GM23338 (cell line): ENCODE measurements at regions not wholly inside any gene's neighbourhood (a gene's known extent, or its start where the extent isn't known, plus 50 kb on each side); places are given as distances from the start of the nearest gene placed in this dataset.

ENCODE experiments used
- ATAC-seq: fragments of 200-7000 bp; cut with Tn5 transposase; 3 replicates; pipeline ENCODE4 v1.9.1; 2020
- DNase-seq: peaks from one replicate; pipeline ENCODE4 v3.0.0-alpha.2; 2015; ENCODE audit warnings: low spot score
- H2AFZ ChIP-seq: fragments of 200-600 bp; sonication (generic); 2 replicates; pipeline ENCODE4 v1.8.0; 2016; ENCODE audit warnings: antibody characterized with exemption, mild to moderate bottlenecking, moderate library complexity
- H3F3A ChIP-seq: fragments of 200-600 bp; sonication (generic); replicated peaks from 2 replicates; pipeline ENCODE4 v1.8.0; 2017; ENCODE audit warnings: antibody characterized with exemption, mixed run types, low read depth
- H3K27ac ChIP-seq: fragments of 200-600 bp; sonication (generic); 2 replicates; pipeline ENCODE4 v1.6.1; 2016; ENCODE audit warnings: low read depth
- H3K27me3 ChIP-seq: fragments of 200-600 bp; sonication (generic); 2 replicates; pipeline ENCODE4 v1.8.0; 2016; ENCODE audit warnings: mild to moderate bottlenecking, mixed run types, moderate library complexity; ENCODE audit not compliant: insufficient read depth
- H3K36me3 ChIP-seq: fragments of 200-600 bp; sonication (generic); 2 replicates; pipeline ENCODE4 v1.8.0; 2016; ENCODE audit warnings: mild to moderate bottlenecking; ENCODE audit not compliant: insufficient read depth
- H3K4me1 ChIP-seq: fragments of 200-600 bp; sonication (generic); 2 replicates; pipeline ENCODE4 v1.8.0; 2016; ENCODE audit warnings: mild to moderate bottlenecking, moderate library complexity; ENCODE audit not compliant: insufficient read depth
- H3K4me2 ChIP-seq: fragments of 200-600 bp; sonication (generic); 2 replicates; pipeline ENCODE4 v1.7.1; 2017; ENCODE audit warnings: mixed run types
- H3K4me3 ChIP-seq: fragments of 200-600 bp; sonication (generic); 2 replicates; pipeline ENCODE4 v1.6.1; 2016; ENCODE audit warnings: mixed run types
- H3K79me2 ChIP-seq: fragments of 200-600 bp; sonication (generic); replicated peaks from 2 replicates; pipeline ENCODE4 v1.8.0; 2017; ENCODE audit warnings: mild to moderate bottlenecking; ENCODE audit not compliant: insufficient read depth
- H3K9me2 ChIP-seq: fragments of 200-600 bp; sonication (generic); 2 replicates; pipeline ENCODE4 v1.8.0; 2017; ENCODE audit not compliant: insufficient read depth
- H4K20me1 ChIP-seq: fragments of 200-600 bp; sonication (generic); replicated peaks from 2 replicates; pipeline ENCODE4 v1.8.0; 2017; ENCODE audit warnings: mild to moderate bottlenecking; ENCODE audit not compliant: insufficient read depth
- H3K27ac Mint-ChIP-seq: 2 replicates; pipeline ENCODE4 v1.8.0; 2020; ENCODE audit warnings: inconsistent platforms, mild to moderate bottlenecking, moderate library complexity, mixed read lengths
- H3K27me3 Mint-ChIP-seq: 3 replicates; pipeline ENCODE4 v1.8.0; 2022; ENCODE audit warnings: low read depth, mild to moderate bottlenecking, moderate library complexity, mixed read lengths, inconsistent platforms; ENCODE audit not compliant: insufficient read depth, poor library complexity
- H3K36me3 Mint-ChIP-seq: 3 replicates; pipeline ENCODE4 v1.8.0; 2021; ENCODE audit warnings: low read depth, mild to moderate bottlenecking, inconsistent platforms, moderate library complexity, mixed read lengths
- H3K4me1 Mint-ChIP-seq: 3 replicates; pipeline ENCODE4 v1.8.0; 2020; ENCODE audit warnings: mild to moderate bottlenecking, inconsistent platforms, mixed read lengths
- H3K4me3 Mint-ChIP-seq: 3 replicates; pipeline ENCODE4 v1.8.0; 2021; ENCODE audit warnings: moderate library complexity, mild to moderate bottlenecking, inconsistent platforms, mixed read lengths
- H3K9me3 Mint-ChIP-seq: 3 replicates; pipeline ENCODE4 v1.8.0; 2020; ENCODE audit warnings: moderate library complexity, mild to moderate bottlenecking, inconsistent platforms, mixed read lengths
- CREB1 ChIP-seq: fragments of 250-450 bp; sonication (Bioruptor Pico); IDR thresholded peaks from 2 replicates; pipeline ENCODE4 v1.5.0; 2020; ENCODE audit warnings: low read depth, mild to moderate bottlenecking, moderate library complexity
- EZH2 ChIP-seq: fragments of 200-600 bp; sonication (generic); IDR thresholded peaks from one replicate; pipeline ENCODE4 v1.8.0; 2017; ENCODE audit warnings: antibody characterized with exemption, mild to moderate bottlenecking, low read depth; ENCODE audit not compliant: unreplicated experiment
- EZH2phosphoT487 ChIP-seq: fragments of 200-600 bp; sonication (generic); IDR thresholded peaks from one replicate; pipeline ENCODE4 v1.8.1; 2018; ENCODE audit warnings: antibody characterized with exemption; ENCODE audit not compliant: unreplicated experiment
- JUNB ChIP-seq: IDR thresholded peaks from one replicate; pipeline ENCODE4 v1.6.1; 2016; ENCODE audit warnings: antibody characterized with exemption; ENCODE audit not compliant: unreplicated experiment
- NANOG ChIP-seq: IDR thresholded peaks from 2 replicates; pipeline ENCODE4 v1.6.1; 2016; ENCODE audit warnings: antibody characterized with exemption, borderline replicate concordance
- POLR2AphosphoS5 ChIP-seq: IDR thresholded peaks from 2 replicates; pipeline ENCODE4 v1.6.1; 2016; ENCODE audit warnings: antibody characterized with exemption, low read depth
- STAT1 ChIP-seq: IDR thresholded peaks from one replicate; pipeline ENCODE4 v1.6.1; 2016; ENCODE audit warnings: antibody characterized with exemption; ENCODE audit not compliant: unreplicated experiment
- ZNF114 ChIP-seq: fragments of 250-450 bp; sonication (Bioruptor Pico); IDR thresholded peaks from 2 replicates; pipeline ENCODE4 v1.5.0; 2020; ENCODE audit warnings: mild to moderate bottlenecking, moderate library complexity
- ZNF331 ChIP-seq: fragments of 250-450 bp; sonication (Bioruptor Pico); IDR thresholded peaks from 2 replicates; pipeline ENCODE4 v1.5.0; 2020; ENCODE audit warnings: low read depth, mild to moderate bottlenecking, moderate library complexity
- TF ChIP-seq, protein P1 (sequence below): IDR thresholded peaks from one replicate; pipeline ENCODE4 v1.6.1; 2018; ENCODE audit warnings: antibody characterized with exemption; ENCODE audit not compliant: unreplicated experiment
- TF ChIP-seq, protein P2 (sequence below), 2 experiments: fragments of 200-600 bp in 1 of 2; sonication (generic) in 1 of 2; conservative IDR thresholded peaks; 2 replicates each; pipeline versions ENCODE4 v1.5.1 to v1.6.1; 2016 to 2017; ENCODE audit warnings: antibody characterized with exemption in 2 of 2, low read depth in 2 of 2, mild to moderate bottlenecking in 2 of 2, moderate library complexity in 1 of 2
- TF ChIP-seq, protein P3 (sequence below): IDR thresholded peaks from 2 replicates; pipeline ENCODE4 v1.6.1; 2016; ENCODE audit warnings: antibody characterized with exemption
- TF ChIP-seq, protein P4 (sequence below): fragments of 250-450 bp; sonication (Bioruptor Pico); IDR thresholded peaks from 2 replicates; pipeline ENCODE4 v1.5.0; 2020; ENCODE audit warnings: mild to moderate bottlenecking, moderate library complexity

DNA sequence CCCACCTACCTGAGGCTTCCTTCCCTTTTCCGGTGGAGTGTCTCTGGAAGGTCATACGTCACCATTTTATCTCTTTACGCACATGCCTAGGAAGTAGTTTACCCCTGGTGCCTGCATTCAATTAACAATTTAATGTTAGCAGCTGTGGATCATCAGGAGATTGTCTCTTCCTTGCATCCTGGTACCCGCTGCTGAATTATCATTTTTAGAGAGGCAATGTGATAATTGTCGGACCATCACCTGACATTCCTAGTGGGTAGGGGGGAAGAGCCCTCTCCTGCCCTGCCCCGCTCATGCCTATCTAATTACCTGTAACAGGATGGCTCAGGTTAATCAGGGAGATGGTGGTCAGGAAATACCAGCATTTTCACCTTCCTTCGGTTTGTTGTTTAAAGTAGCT, 863.6 kb downstream of the RPA4 start (continued):
- TF ChIP-seq, protein P1, sequence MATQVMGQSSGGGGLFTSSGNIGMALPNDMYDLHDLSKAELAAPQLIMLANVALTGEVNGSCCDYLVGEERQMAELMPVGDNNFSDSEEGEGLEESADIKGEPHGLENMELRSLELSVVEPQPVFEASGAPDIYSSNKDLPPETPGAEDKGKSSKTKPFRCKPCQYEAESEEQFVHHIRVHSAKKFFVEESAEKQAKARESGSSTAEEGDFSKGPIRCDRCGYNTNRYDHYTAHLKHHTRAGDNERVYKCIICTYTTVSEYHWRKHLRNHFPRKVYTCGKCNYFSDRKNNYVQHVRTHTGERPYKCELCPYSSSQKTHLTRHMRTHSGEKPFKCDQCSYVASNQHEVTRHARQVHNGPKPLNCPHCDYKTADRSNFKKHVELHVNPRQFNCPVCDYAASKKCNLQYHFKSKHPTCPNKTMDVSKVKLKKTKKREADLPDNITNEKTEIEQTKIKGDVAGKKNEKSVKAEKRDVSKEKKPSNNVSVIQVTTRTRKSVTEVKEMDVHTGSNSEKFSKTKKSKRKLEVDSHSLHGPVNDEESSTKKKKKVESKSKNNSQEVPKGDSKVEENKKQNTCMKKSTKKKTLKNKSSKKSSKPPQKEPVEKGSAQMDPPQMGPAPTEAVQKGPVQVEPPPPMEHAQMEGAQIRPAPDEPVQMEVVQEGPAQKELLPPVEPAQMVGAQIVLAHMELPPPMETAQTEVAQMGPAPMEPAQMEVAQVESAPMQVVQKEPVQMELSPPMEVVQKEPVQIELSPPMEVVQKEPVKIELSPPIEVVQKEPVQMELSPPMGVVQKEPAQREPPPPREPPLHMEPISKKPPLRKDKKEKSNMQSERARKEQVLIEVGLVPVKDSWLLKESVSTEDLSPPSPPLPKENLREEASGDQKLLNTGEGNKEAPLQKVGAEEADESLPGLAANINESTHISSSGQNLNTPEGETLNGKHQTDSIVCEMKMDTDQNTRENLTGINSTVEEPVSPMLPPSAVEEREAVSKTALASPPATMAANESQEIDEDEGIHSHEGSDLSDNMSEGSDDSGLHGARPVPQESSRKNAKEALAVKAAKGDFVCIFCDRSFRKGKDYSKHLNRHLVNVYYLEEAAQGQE: no peak
- TF ChIP-seq CREB1: no peak
- no peak for TF ChIP-seq EZH2phosphoT487
- TF ChIP-seq JUNB: no peak
- TF ChIP-seq STAT1: no peak

DNA sequence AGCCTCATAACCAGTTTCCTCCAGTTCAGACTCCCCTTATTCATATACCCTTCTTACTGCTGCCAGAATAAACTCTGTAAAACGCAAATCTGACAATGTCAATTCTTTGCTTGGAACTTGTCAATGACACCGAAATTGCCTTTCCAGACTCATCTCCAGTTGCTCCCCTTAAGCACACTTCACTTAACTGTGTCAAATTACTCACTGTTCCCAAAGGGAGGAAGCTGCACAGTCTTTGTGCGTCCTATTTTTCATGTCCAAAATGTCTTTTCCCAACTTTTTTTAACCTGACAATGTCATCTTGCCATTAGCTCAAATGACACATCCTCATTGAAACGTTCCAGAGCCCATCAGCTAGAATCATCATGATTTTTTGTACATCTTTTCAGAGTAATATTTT, 867.3 kb downstream of the RPA4 start:
- Mint-ChIP-seq H3K27me3 (no peaks in the 10 kb centered on the region), H3K27ac (no peak overlapping the region), H3K9me3 (no peaks in the 10 kb centered on the region), H3K4me3 (no peak overlapping the region), H3K36me3 (no peaks in the 10 kb centered on the region), H3K4me1 (no peaks in the 10 kb centered on the region)
- Histone ChIP-seq H3K9me2 (no peaks in the 10 kb centered on the region), H3K79me2 (no peaks in the 10 kb centered on the region), H4K20me1 (no peaks in the 10 kb centered on the region), H3K27ac (no peak overlapping the region), H3K4me3 (no peak overlapping the region), H3K4me1 (no peaks in the 10 kb centered on the region), H2AFZ (no peak overlapping the region), H3K4me2 (no peak overlapping the region), H3K36me3 (no peaks in the 10 kb centered on the region), H3K27me3 (no peaks in the 10 kb centered on the region), H3F3A (no peaks in the 10 kb centered on the region)
- no peak for DNase-seq
- ATAC-seq: no peak
- TF ChIP-seq, protein P2, sequence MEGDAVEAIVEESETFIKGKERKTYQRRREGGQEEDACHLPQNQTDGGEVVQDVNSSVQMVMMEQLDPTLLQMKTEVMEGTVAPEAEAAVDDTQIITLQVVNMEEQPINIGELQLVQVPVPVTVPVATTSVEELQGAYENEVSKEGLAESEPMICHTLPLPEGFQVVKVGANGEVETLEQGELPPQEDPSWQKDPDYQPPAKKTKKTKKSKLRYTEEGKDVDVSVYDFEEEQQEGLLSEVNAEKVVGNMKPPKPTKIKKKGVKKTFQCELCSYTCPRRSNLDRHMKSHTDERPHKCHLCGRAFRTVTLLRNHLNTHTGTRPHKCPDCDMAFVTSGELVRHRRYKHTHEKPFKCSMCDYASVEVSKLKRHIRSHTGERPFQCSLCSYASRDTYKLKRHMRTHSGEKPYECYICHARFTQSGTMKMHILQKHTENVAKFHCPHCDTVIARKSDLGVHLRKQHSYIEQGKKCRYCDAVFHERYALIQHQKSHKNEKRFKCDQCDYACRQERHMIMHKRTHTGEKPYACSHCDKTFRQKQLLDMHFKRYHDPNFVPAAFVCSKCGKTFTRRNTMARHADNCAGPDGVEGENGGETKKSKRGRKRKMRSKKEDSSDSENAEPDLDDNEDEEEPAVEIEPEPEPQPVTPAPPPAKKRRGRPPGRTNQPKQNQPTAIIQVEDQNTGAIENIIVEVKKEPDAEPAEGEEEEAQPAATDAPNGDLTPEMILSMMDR (conservative IDR thresholded peaks at IDR 0.05; ENCODE audit: low read depth in 2 of 2): no peak
- TF ChIP-seq JUNB (no peak), ZNF331 (no peak), EZH2phosphoT487 (no peak), STAT1 (no peak), NANOG (no peak), EZH2 (no peak), POLR2AphosphoS5 (no peak), CREB1 (no peak), ZNF114 (no peak)
- TF ChIP-seq, protein P3, sequence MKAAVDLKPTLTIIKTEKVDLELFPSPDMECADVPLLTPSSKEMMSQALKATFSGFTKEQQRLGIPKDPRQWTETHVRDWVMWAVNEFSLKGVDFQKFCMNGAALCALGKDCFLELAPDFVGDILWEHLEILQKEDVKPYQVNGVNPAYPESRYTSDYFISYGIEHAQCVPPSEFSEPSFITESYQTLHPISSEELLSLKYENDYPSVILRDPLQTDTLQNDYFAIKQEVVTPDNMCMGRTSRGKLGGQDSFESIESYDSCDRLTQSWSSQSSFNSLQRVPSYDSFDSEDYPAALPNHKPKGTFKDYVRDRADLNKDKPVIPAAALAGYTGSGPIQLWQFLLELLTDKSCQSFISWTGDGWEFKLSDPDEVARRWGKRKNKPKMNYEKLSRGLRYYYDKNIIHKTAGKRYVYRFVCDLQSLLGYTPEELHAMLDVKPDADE: no peak
- TF ChIP-seq, protein P4, sequence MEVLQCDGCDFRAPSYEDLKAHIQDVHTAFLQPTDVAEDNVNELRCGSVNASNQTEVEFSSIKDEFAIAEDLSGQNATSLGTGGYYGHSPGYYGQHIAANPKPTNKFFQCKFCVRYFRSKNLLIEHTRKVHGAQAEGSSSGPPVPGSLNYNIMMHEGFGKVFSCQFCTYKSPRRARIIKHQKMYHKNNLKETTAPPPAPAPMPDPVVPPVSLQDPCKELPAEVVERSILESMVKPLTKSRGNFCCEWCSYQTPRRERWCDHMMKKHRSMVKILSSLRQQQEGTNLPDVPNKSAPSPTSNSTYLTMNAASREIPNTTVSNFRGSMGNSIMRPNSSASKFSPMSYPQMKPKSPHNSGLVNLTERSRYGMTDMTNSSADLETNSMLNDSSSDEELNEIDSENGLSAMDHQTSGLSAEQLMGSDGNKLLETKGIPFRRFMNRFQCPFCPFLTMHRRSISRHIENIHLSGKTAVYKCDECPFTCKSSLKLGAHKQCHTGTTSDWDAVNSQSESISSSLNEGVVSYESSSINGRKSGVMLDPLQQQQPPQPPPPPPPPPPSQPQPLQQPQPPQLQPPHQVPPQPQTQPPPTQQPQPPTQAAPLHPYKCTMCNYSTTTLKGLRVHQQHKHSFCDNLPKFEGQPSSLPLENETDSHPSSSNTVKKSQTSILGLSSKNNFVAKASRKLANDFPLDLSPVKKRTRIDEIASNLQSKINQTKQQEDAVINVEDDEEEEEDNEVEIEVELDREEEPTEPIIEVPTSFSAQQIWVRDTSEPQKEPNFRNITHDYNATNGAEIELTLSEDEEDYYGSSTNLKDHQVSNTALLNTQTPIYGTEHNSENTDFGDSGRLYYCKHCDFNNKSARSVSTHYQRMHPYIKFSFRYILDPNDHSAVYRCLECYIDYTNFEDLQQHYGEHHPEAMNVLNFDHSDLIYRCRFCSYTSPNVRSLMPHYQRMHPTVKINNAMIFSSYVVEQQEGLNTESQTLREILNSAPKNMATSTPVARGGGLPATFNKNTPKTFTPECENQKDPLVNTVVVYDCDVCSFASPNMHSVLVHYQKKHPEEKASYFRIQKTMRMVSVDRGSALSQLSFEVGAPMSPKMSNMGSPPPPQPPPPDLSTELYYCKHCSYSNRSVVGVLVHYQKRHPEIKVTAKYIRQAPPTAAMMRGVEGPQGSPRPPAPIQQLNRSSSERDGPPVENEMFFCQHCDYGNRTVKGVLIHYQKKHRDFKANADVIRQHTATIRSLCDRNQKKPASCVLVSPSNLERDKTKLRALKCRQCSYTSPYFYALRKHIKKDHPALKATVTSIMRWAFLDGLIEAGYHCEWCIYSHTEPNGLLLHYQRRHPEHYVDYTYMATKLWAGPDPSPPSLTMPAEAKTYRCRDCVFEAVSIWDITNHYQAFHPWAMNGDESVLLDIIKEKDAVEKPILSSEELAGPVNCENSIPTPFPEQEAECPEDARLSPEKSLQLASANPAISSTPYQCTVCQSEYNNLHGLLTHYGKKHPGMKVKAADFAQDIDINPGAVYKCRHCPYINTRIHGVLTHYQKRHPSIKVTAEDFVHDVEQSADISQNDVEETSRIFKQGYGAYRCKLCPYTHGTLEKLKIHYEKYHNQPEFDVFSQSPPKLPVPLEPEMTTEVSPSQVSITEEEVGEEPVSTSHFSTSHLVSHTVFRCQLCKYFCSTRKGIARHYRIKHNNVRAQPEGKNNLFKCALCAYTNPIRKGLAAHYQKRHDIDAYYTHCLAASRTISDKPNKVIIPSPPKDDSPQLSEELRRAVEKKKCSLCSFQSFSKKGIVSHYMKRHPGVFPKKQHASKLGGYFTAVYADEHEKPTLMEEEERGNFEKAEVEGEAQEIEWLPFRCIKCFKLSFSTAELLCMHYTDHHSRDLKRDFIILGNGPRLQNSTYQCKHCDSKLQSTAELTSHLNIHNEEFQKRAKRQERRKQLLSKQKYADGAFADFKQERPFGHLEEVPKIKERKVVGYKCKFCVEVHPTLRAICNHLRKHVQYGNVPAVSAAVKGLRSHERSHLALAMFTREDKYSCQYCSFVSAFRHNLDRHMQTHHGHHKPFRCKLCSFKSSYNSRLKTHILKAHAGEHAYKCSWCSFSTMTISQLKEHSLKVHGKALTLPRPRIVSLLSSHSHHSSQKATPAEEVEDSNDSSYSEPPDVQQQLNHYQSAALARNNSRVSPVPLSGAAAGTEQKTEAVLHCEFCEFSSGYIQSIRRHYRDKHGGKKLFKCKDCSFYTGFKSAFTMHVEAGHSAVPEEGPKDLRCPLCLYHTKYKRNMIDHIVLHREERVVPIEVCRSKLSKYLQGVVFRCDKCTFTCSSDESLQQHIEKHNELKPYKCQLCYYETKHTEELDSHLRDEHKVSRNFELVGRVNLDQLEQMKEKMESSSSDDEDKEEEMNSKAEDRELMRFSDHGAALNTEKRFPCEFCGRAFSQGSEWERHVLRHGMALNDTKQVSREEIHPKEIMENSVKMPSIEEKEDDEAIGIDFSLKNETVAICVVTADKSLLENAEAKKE (CRISPR knock-in tag): no peak
